ENCODE measurements at regions not wholly inside any gene's neighbourhood (a gene's known extent, or its start where the extent isn't known, plus 50 kb on each side); places are given as distances from the start of the nearest gene placed in this dataset.

GRCh38 chr13:109611912-109612691 lies 174.3 kb downstream of the IRS2 start:
- H3K9me3 Mint-ChIP-seq, result peaks cover 0 to 1% of the 10 kb centered on the region in 2 experiments; a peak in 2 of 5 replicates
- no peak overlapping the region for H2BK5ac ChIP-seq (ENCODE audit: insufficient read length, low read length)
- H3K79me2 ChIP-seq (ENCODE audit: insufficient read depth, low read length), result no peaks in the 10 kb centered on the region
- WGBS (ENCODE audit: extremely low coverage, insufficient read length, low lambda C conversion rate), result no CpG with 5 or more reads among the region's 3 CpGs
- H3K4me1 Mint-ChIP-seq, result 0 out of 4 replicates have a peak, but pooled peaks cover 0 to 3% of the 10 kb centered on the region in 2 experiments
- DNase-seq, result no peak
- H2BK20ac ChIP-seq (ENCODE audit: low read depth, low read length, poor library complexity, severe bottlenecking), result no peak overlapping the region
- no peaks in the 10 kb centered on the region for H3K27me3 ChIP-seq (ENCODE audit: insufficient read depth, low read length)
- H3K4me3 Mint-ChIP-seq, result no peak overlapping the region
- H2AFZ ChIP-seq (ENCODE audit: low read length), result no peak overlapping the region
- no peak overlapping the region for H4K5ac ChIP-seq (ENCODE audit: insufficient read length, low read depth, low read length)
- no peaks in the 10 kb centered on the region; a peak in 1 of 7 replicates for H3K36me3 Mint-ChIP-seq (ENCODE audit: insufficient read depth in 1 of 3, low read depth in 3 of 3)
- no peak overlapping the region for H3K14ac ChIP-seq (ENCODE audit: insufficient read depth, low read length)
- H3K18ac ChIP-seq (ENCODE audit: insufficient read length, low read depth, low read length), result no peak overlapping the region
- H3K27me3 Mint-ChIP-seq (ENCODE audit: low read depth), result no peaks in the 10 kb centered on the region; the same call in 1 of the 2 replicates
- no peaks in the 10 kb centered on the region for H3K9me3 ChIP-seq (ENCODE audit: control insufficient read depth, low read depth, low read length)
- no peak overlapping the region for H2BK12ac ChIP-seq (ENCODE audit: insufficient read length, low read depth, low read length)
- H3K27ac ChIP-seq (ENCODE audit: insufficient read length, low read depth, low read length), result no peak overlapping the region
- no peak overlapping the region for H3K4me2 ChIP-seq (ENCODE audit: insufficient read depth, insufficient read length, low read length)
- H3K56ac ChIP-seq (ENCODE audit: insufficient read length, low read depth, low read length), result no peak overlapping the region
- H3K79me1 ChIP-seq (ENCODE audit: insufficient read depth, low read depth, low read length, poor library complexity, severe bottlenecking), result no peaks in the 10 kb centered on the region
- no peak overlapping the region for H2BK120ac ChIP-seq (ENCODE audit: low read depth, low read length, poor library complexity, severe bottlenecking)
- no peak overlapping the region for H3K23ac ChIP-seq (ENCODE audit: insufficient read length, low read depth, low read length)
- H3K4ac ChIP-seq (ENCODE audit: low read depth, low read length), result no peak overlapping the region
- H3K23me2 ChIP-seq (ENCODE audit: insufficient read length, low read depth, low read length, poor library complexity, severe bottlenecking), result no peaks in the 10 kb centered on the region
- no peak overlapping the region for H3K27ac Mint-ChIP-seq
- H2AK5ac ChIP-seq (ENCODE audit: insufficient read length, low read length), result no peak overlapping the region
- H4K8ac ChIP-seq (replicated peaks; ENCODE audit: insufficient read length, low read depth, low read length), result no peak overlapping the region
- no peak overlapping the region for H3K9ac ChIP-seq (ENCODE audit: extremely low read depth, insufficient read length, low read length)
- no peak overlapping the region for H4K91ac ChIP-seq (ENCODE audit: insufficient read length, low read depth, low read length)
- no peak for TF ChIP-seq CTCF (conservative IDR thresholded peaks at IDR 0.05)
- H2BK15ac ChIP-seq (ENCODE audit: low read depth, low read length), result no peak overlapping the region
- H4K20me1 ChIP-seq (ENCODE audit: control insufficient read depth, insufficient read depth, insufficient read length), result no peaks in the 10 kb centered on the region
- H3T11ph ChIP-seq (ENCODE audit: low read length), result no peak overlapping the region
- H3K4me1 ChIP-seq (ENCODE audit: insufficient read depth, low read length), result no peaks in the 10 kb centered on the region

Data from H9 (cell line).